ENCODE measurements at regions not wholly inside any gene's neighbourhood (a gene's known extent, or its start where the extent isn't known, plus 50 kb on each side); places are given as distances from the start of the nearest gene placed in this dataset.

- Histone ChIP-seq H3K4me3 (replicated peaks in 1 of 3; ENCODE audit: insufficient read depth in 1 of 3, low read depth in 2 of 3, low read length in 3 of 3) (no peak overlapping the region), H3K36me3 (replicated peaks in 1 of 2; ENCODE audit: control insufficient read depth in 1 of 2, insufficient read depth in 2 of 2, low read length in 2 of 2) (no peaks in the 10 kb centered on the region), H2AFZ (ENCODE audit: low read length) (no peak overlapping the region), H3K9me3 (ENCODE audit: low read length) (no peaks in the 10 kb centered on the region), H3K27ac (ENCODE audit: extremely low read length, insufficient read depth, low read length) (no peak overlapping the region), H3K4me2 (ENCODE audit: low read depth, low read length) (no peak overlapping the region), H4K20me1 (ENCODE audit: insufficient read depth, low read length) (no peaks in the 10 kb centered on the region), H3K27me3 (ENCODE audit: control insufficient read depth in 1 of 2, insufficient read depth in 2 of 2, low read length in 2 of 2) (no peaks in the 10 kb centered on the region), H3K79me2 (ENCODE audit: insufficient read depth, low read length) (no peaks in the 10 kb centered on the region), H3K9ac (ENCODE audit: insufficient read depth, low read depth, low read length) (no peak overlapping the region), H3K4me1 (ENCODE audit: insufficient read depth, low read length) (no peaks in the 10 kb centered on the region)
- ATAC-seq (no peak), DNase-seq (ENCODE audit: low spot score) (no peak), FAIRE-seq (no peak)
- BruUV-seq (replicated peaks) = no TSS peak
- ChIA-PET POLR2A (no interaction called here), CTCF (ENCODE audit: low intra/inter-chr PET ratio, low total read pairs) (no interaction called here)
- 0% methylated on average over 2 of the region's 2 CpGs for WGBS (ENCODE audit: low lambda C conversion rate)
- in situ Hi-C loops (cut with HindIII; ENCODE audit: extremely low pct_ligation_motif_present, low pct_unique_long_range_greater_than_20kb) (no loop called here), intact Hi-C loops (cut with micrococcal nuclease; ENCODE audit: unreplicated experiment) (no loop called here)
- TF ChIP-seq ZNF33A (CRISPR knock-in tag; IDR thresholded peaks at IDR 0.05; ENCODE audit: borderline replicate concordance) (no peak), ZNF414 (CRISPR knock-in tag; IDR thresholded peaks at IDR 0.05) (no peak), ZNF639 (CRISPR knock-in tag; conservative IDR thresholded peaks at IDR 0.05) (no peak), HMGXB3 (CRISPR knock-in tag; IDR thresholded peaks at IDR 0.05; ENCODE audit: borderline replicate concordance) (no peak), ZNF207 (IDR thresholded peaks at IDR 0.05; ENCODE audit: borderline replicate concordance) (no peak), ZNF597 (CRISPR knock-in tag; IDR thresholded peaks at IDR 0.05) (no peak), MXI1 (IDR thresholded peaks at IDR 0.05; ENCODE audit: borderline replicate concordance, low read depth, low read length) (no peak), ZNF350 (CRISPR knock-in tag; IDR thresholded peaks at IDR 0.05; ENCODE audit: borderline replicate concordance, low read depth) (no peak), TFDP1 (CRISPR knock-in tag; IDR thresholded peaks at IDR 0.05; ENCODE audit: borderline replicate concordance) (no peak), ZNF276 (CRISPR knock-in tag; IDR thresholded peaks at IDR 0.05; ENCODE audit: low read depth) (no peak), ZNF296 (CRISPR knock-in tag; conservative IDR thresholded peaks at IDR 0.05) (no peak), MBD4 (IDR thresholded peaks at IDR 0.05; ENCODE audit: borderline replicate concordance, low read length) (no peak), ONECUT2 (CRISPR knock-in tag; IDR thresholded peaks at IDR 0.05) (no peak), ZNF761 (CRISPR knock-in tag; conservative IDR thresholded peaks at IDR 0.05) (no peak), RFXAP (CRISPR knock-in tag; IDR thresholded peaks at IDR 0.05; ENCODE audit: borderline replicate concordance) (no peak)
Observed at GRCh38 chr7:81408728-81409127, 361.1 kb downstream of the HGF start.

Measured in HepG2 (cell line).